ENCODE measurements at regions not wholly inside any gene's neighbourhood (a gene's known extent, or its start where the extent isn't known, plus 50 kb on each side); places are given as distances from the start of the nearest gene placed in this dataset.
"Not testable (repeated sequence)": the region's sequence is repeated elsewhere in the genome, so short reads cannot be mapped to it uniquely, and the experiment has no call there.

GRCh38 chr4:118504927-118505326 is 152.1 kb upstream of the PRSS12 start:
- not testable (repeated sequence) for TF ChIP-seq CTCF (IDR thresholded peaks at IDR 0.05 in 8 of 11, conservative IDR thresholded peaks at IDR 0.05 in 3 of 11); POLR2AphosphoS5 (IDR thresholded peaks at IDR 0.05); POLR2A (IDR thresholded peaks at IDR 0.05)

Measured in spleen (tissue), 7 donors.